ENCODE measurements at regions not wholly inside any gene's neighbourhood (a gene's known extent, or its start where the extent isn't known, plus 50 kb on each side); places are given as distances from the start of the nearest gene placed in this dataset.
A peak's percentile ranks its signal among the peaks of the same experiment; 100 is the strongest.
"Not testable (repeated sequence)": the region's sequence is repeated elsewhere in the genome, so short reads cannot be mapped to it uniquely, and the experiment has no call there.

- DNase-seq, result peak; percentile 44
Measured at GRCh38 chr10:121138918-121139317, 287.8 kb downstream of the WDR11 start.

- not testable (repeated sequence) for DNase-seq
Measured at GRCh38 chr10:121145802-121146395, 294.7 kb downstream of the WDR11 start.

GRCh38 chr10:121148921-121149320, 297.8 kb downstream of the WDR11 start:
- DNase-seq, result no peak

GRCh38 chr10:121152033-121152432, 300.9 kb downstream of the WDR11 start:
- DNase-seq, result no peak

GRCh38 chr10:121152935-121153334, 301.8 kb downstream of the WDR11 start:
- no peak for DNase-seq

- DNase-seq, result no peak
Measured at GRCh38 chr10:121154310-121154709, 303.1 kb downstream of the WDR11 start.

- no peak for DNase-seq
Measured at GRCh38 chr10:121154846-121155245, 303.7 kb downstream of the WDR11 start.

GRCh38 chr10:121155742-121156474, 304.7 kb downstream of the WDR11 start:
- DNase-seq, result no peak

GRCh38 chr10:121157998-121158397, 306.8 kb downstream of the WDR11 start:
- DNase-seq, result no peak

GRCh38 chr10:121158988-121159579, 307.9 kb downstream of the WDR11 start:
- DNase-seq, result no peak

- DNase-seq, result no peak
Measured at GRCh38 chr10:121159670-121160069, 308.5 kb downstream of the WDR11 start.

- no peak for DNase-seq
Measured at GRCh38 chr10:121165276-121165675, 314.1 kb downstream of the WDR11 start.

GRCh38 chr10:121167534-121168243, 316.5 kb downstream of the WDR11 start:
- DNase-seq, result no peak

GRCh38 chr10:121168545-121169216, 317.5 kb downstream of the WDR11 start:
- no peak for DNase-seq

- no peak for DNase-seq
Measured at GRCh38 chr10:121169406-121169805, 318.2 kb downstream of the WDR11 start.

GRCh38 chr10:121171825-121172787, 320.9 kb downstream of the WDR11 start:
- DNase-seq, result no peak

GRCh38 chr10:121179006-121179405, 327.8 kb downstream of the WDR11 start:
- no peak for DNase-seq

GRCh38 chr10:121182219-121182618, 331.1 kb downstream of the WDR11 start:
- DNase-seq, result no peak

- peak; percentile 81 for DNase-seq
Measured at GRCh38 chr10:121183236-121183635, 332.1 kb downstream of the WDR11 start.

- no peak for DNase-seq
Measured at GRCh38 chr10:121183707-121184106, 332.5 kb downstream of the WDR11 start.

GRCh38 chr10:121185816-121186455, 334.8 kb downstream of the WDR11 start:
- no peak for DNase-seq

Measured in DMS 273 treated with DMSO at 0.1 percent for 48 hours (cell line).